ENCODE measurements at regions not wholly inside any gene's neighbourhood (a gene's known extent, or its start where the extent isn't known, plus 50 kb on each side); places are given as distances from the start of the nearest gene placed in this dataset.

- no peak for DNase-seq (ENCODE audit: low spot score)
- no peak for TF ChIP-seq CTCF (IDR thresholded peaks at IDR 0.05; ENCODE audit: extremely low read depth, missing control alignments)
Observed at GRCh38 chr22:49022816-49023160, 804.9 kb downstream of the BRD1 start.

GRCh38 chr22:49021926-49022815 lies 805.5 kb downstream of the BRD1 start:
- no peak for TF ChIP-seq CTCF (IDR thresholded peaks at IDR 0.05; ENCODE audit: extremely low read depth, missing control alignments)

GRCh38 chr22:49021131-49021925 lies 806.3 kb downstream of the BRD1 start:
- DNase-seq (ENCODE audit: low spot score): no peak
- TF ChIP-seq CTCF (IDR thresholded peaks at IDR 0.05; ENCODE audit: extremely low read depth, missing control alignments): no peak

More at GRCh38 chr22:49021926-49022815, 805.5 kb downstream of the BRD1 start:
- no peak for DNase-seq (ENCODE audit: low spot score)

- DNase-seq (ENCODE audit: low spot score): no peak
Observed at GRCh38 chr22:49019737-49020713, 807.6 kb downstream of the BRD1 start.

GRCh38 chr22:49018601-49019000 lies 809.1 kb downstream of the BRD1 start:
- no peak for TF ChIP-seq CTCF (IDR thresholded peaks at IDR 0.05; ENCODE audit: extremely low read depth, missing control alignments)
- DNase-seq (ENCODE audit: low spot score): no peak

More at GRCh38 chr22:49019737-49020713, 807.6 kb downstream of the BRD1 start:
- no peak for TF ChIP-seq CTCF (IDR thresholded peaks at IDR 0.05; ENCODE audit: extremely low read depth, missing control alignments)

GRCh38 chr22:49017482-49018329 lies 810.0 kb downstream of the BRD1 start:
- no peak for TF ChIP-seq CTCF (IDR thresholded peaks at IDR 0.05; ENCODE audit: extremely low read depth, missing control alignments)
- no peak for DNase-seq (ENCODE audit: low spot score)

Data from GM20000 (cell line).